DOHH2 (cell line): ENCODE measurements at regions not wholly inside any gene's neighbourhood (a gene's known extent, or its start where the extent isn't known, plus 50 kb on each side); places are given as distances from the start of the nearest gene placed in this dataset.

Experiments used
- H3F3A ChIP-seq: fragments of 200-600 bp; sonication (generic), shearing (Covaris generic); 2 replicates; pipeline ENCODE4 v1.6.0; 2016; ENCODE audit warnings: antibody characterized with exemption, mild to moderate bottlenecking; ENCODE audit not compliant: control insufficient read depth, insufficient read depth
- H3K27ac ChIP-seq: fragments of 200-600 bp; sonication (generic); 2 replicates; pipeline ENCODE4 v1.5.1; 2014; ENCODE audit warnings: low read depth, mild to moderate bottlenecking, low read length, moderate library complexity
- H3K27me3 ChIP-seq: fragments of 200-600 bp; sonication (generic); 2 replicates; pipeline ENCODE4 v1.6.1; 2014; ENCODE audit warnings: mild to moderate bottlenecking, low read length, mixed read lengths; ENCODE audit not compliant: control insufficient read depth
- H3K36me3 ChIP-seq: fragments of 200-600 bp; sonication (generic); 2 replicates; pipeline ENCODE4 v1.6.1; 2014; ENCODE audit warnings: mild to moderate bottlenecking, low read length, moderate library complexity, mixed read lengths; ENCODE audit not compliant: control insufficient read depth
- H3K4me1 ChIP-seq: fragments of 200-600 bp; sonication (generic); 2 replicates; pipeline ENCODE4 v1.6.1; 2014; ENCODE audit warnings: mild to moderate bottlenecking, low read length, mixed read lengths; ENCODE audit not compliant: control insufficient read depth
- H3K4me2 ChIP-seq: fragments of 200-600 bp; sonication (generic); 2 replicates; pipeline ENCODE4 v1.6.0; 2014; ENCODE audit warnings: mild to moderate bottlenecking, low read length, moderate library complexity
- H3K4me3 ChIP-seq: fragments of 200-600 bp; sonication (generic); 2 replicates; pipeline ENCODE4 v1.5.1; 2014; ENCODE audit warnings: mild to moderate bottlenecking, low read length, mixed read lengths
- H3K79me2 ChIP-seq: fragments of 200-600 bp; sonication (generic); 2 replicates; pipeline ENCODE4 v1.6.1; 2014; ENCODE audit warnings: mild to moderate bottlenecking, low read length, mixed read lengths; ENCODE audit not compliant: control insufficient read depth
- H3K9me2 ChIP-seq: fragments of 200-600 bp; sonication (generic); replicated peaks from 2 replicates; pipeline ENCODE4 v1.6.1; 2014; ENCODE audit warnings: mild to moderate bottlenecking, low read length, mixed read lengths; ENCODE audit not compliant: control insufficient read depth
- H3K9me3 ChIP-seq: fragments of 200-600 bp; sonication (generic); 2 replicates; pipeline ENCODE4 v1.6.1; 2014; ENCODE audit warnings: antibody characterized with exemption, low read length, mixed read lengths; ENCODE audit not compliant: control insufficient read depth, insufficient read depth
- H4K20me1 ChIP-seq: fragments of 200-600 bp; sonication (generic); 2 replicates; pipeline ENCODE4 v1.6.0; 2014; ENCODE audit warnings: low read depth, mild to moderate bottlenecking, antibody characterized with exemption, low read length, moderate library complexity; ENCODE audit not compliant: control insufficient read depth, insufficient read depth
- EZH2phosphoT487 ChIP-seq: fragments of 200-600 bp; sonication (generic); IDR thresholded peaks from 2 replicates; pipeline ENCODE4 v1.6.1; 2017; ENCODE audit warnings: borderline replicate concordance, mild to moderate bottlenecking, antibody characterized with exemption, low read length, moderate library complexity, mixed read lengths
- TF ChIP-seq, protein P1 (sequence below): fragments of 200-600 bp; sonication (generic); IDR thresholded peaks from one replicate; pipeline ENCODE4 v1.5.1; 2014; ENCODE audit warnings: antibody characterized with exemption, mild to moderate bottlenecking, low read depth, low read length; ENCODE audit not compliant: poor library complexity, severe bottlenecking

DNA sequence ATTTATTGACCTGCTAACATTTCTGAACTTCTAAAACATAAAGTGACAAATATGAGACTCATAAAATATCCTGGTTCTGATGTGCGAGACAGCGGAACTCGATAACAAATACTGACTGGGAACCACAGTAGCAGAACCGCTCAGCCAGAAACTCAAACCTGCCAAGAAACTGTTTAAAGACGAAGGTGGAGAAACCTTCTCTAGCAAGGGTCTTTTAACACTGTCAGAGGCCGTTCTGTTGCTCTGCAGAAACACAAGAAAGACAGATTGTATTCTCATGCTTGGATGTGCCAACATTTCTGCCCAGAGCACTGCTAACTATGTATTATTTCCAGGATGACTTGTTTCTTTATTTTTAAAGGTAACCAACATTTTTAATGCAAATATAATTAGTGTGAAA, 514.8 kb upstream of the ADARB2 start:
- no peaks in the 10 kb centered on the region for H3F3A ChIP-seq
- no peak overlapping the region for H3K4me2 ChIP-seq
- H4K20me1 ChIP-seq: no peaks in the 10 kb centered on the region
- H3K27ac ChIP-seq: no peak overlapping the region
- H3K27me3 ChIP-seq: no peaks in the 10 kb centered on the region
- no peaks in the 10 kb centered on the region for H3K4me1 ChIP-seq
- no peaks in the 10 kb centered on the region for H3K9me2 ChIP-seq
- H3K4me3 ChIP-seq: no peak overlapping the region
- H3K79me2 ChIP-seq: no peaks in the 10 kb centered on the region
- no peaks in the 10 kb centered on the region for H3K36me3 ChIP-seq
- no peaks in the 10 kb centered on the region for H3K9me3 ChIP-seq
- TF ChIP-seq EZH2phosphoT487: no peak
- TF ChIP-seq, protein P1, sequence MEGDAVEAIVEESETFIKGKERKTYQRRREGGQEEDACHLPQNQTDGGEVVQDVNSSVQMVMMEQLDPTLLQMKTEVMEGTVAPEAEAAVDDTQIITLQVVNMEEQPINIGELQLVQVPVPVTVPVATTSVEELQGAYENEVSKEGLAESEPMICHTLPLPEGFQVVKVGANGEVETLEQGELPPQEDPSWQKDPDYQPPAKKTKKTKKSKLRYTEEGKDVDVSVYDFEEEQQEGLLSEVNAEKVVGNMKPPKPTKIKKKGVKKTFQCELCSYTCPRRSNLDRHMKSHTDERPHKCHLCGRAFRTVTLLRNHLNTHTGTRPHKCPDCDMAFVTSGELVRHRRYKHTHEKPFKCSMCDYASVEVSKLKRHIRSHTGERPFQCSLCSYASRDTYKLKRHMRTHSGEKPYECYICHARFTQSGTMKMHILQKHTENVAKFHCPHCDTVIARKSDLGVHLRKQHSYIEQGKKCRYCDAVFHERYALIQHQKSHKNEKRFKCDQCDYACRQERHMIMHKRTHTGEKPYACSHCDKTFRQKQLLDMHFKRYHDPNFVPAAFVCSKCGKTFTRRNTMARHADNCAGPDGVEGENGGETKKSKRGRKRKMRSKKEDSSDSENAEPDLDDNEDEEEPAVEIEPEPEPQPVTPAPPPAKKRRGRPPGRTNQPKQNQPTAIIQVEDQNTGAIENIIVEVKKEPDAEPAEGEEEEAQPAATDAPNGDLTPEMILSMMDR: no peak

DNA sequence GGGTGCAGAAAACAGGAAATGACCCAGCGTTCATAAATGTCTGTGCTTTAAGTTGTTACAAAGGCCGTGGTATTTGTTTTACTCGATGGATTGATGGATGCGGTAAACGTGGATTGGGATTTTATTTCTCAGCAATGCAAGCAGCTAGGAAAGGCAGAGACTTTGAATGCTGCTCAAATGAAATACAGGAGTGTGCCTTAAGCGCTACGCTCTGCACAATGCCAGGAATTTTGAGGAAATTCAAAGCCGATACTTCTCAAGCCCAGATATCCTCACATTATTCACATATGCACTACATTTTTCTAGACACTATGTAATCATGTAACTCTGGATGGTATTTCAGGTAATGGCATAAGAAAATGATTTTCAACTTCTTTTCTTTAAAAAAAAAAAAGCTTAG, 514.3 kb upstream of the ADARB2 start:
- no peaks in the 10 kb centered on the region for H3K27me3 ChIP-seq
- no peaks in the 10 kb centered on the region for H3K79me2 ChIP-seq
- H3K36me3 ChIP-seq: no peaks in the 10 kb centered on the region
- no peaks in the 10 kb centered on the region for H3K9me3 ChIP-seq
- H3K9me2 ChIP-seq: no peaks in the 10 kb centered on the region
- no peak overlapping the region for H3K4me2 ChIP-seq
- no peaks in the 10 kb centered on the region for H3F3A ChIP-seq
- no peaks in the 10 kb centered on the region for H3K4me1 ChIP-seq
- no peak overlapping the region for H3K4me3 ChIP-seq
- H4K20me1 ChIP-seq: no peaks in the 10 kb centered on the region
- TF ChIP-seq EZH2phosphoT487: no peak
- TF ChIP-seq, protein P1: no peak
- H3K27ac ChIP-seq: no peak overlapping the region

DNA sequence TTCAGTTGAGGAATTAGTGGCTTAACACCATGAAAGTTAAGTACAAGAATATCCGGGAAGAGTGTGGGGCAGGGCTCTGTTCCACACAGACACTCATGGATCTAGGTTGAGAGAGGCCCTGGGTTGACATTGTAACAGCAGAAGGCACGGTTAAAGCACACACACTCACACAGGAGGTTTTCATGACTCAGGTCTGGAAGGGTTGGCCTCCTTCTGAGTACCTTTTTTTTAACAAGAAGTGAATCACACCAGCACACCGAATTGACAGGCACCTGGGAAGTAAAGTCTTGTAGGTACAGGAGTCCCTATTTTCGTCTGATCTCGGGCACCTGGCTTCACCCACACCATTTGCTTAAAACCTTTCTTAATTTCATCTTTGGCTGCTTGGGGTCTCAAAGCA, 509.4 kb upstream of the ADARB2 start:
- H3K9me3 ChIP-seq: no peaks in the 10 kb centered on the region
- H3F3A ChIP-seq: no peaks in the 10 kb centered on the region
- H3K36me3 ChIP-seq: no peaks in the 10 kb centered on the region
- no peaks in the 10 kb centered on the region for H3K4me1 ChIP-seq
- TF ChIP-seq, protein P1: no peak
- TF ChIP-seq EZH2phosphoT487: no peak
- no peak overlapping the region for H3K27ac ChIP-seq
- H3K4me2 ChIP-seq: no peak overlapping the region
- H4K20me1 ChIP-seq: no peaks in the 10 kb centered on the region
- no peak overlapping the region for H3K4me3 ChIP-seq
- no peaks in the 10 kb centered on the region for H3K27me3 ChIP-seq
- H3K9me2 ChIP-seq: no peaks in the 10 kb centered on the region
- no peaks in the 10 kb centered on the region for H3K79me2 ChIP-seq

DNA sequence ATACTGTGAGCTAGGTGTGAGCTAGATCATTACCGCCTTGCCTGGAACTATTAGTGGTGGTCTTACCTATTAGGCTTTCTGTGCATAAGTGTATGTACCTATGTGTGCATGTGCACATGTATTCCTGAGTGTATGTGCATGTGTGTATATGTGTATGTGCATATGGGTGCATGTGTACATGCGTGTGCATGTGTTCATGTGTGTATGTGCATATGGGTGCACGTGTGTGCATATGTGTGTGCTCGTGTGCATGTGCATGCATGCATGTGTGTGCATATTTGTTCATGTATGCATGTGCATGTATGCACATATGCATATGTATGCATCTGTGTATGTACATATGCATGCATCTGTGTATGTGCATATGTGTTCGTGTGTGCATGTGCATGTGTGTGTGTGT, 508.3 kb upstream of the ADARB2 start:
- H3K9me3 ChIP-seq: no peaks in the 10 kb centered on the region
- no peaks in the 10 kb centered on the region for H3K4me1 ChIP-seq
- H4K20me1 ChIP-seq: no peaks in the 10 kb centered on the region
- no peaks in the 10 kb centered on the region for H3K9me2 ChIP-seq
- no peak for TF ChIP-seq EZH2phosphoT487
- TF ChIP-seq, protein P1: no peak
- H3K27me3 ChIP-seq: no peaks in the 10 kb centered on the region
- no peaks in the 10 kb centered on the region for H3F3A ChIP-seq
- H3K4me3 ChIP-seq: no peak overlapping the region
- H3K36me3 ChIP-seq: no peaks in the 10 kb centered on the region
- H3K27ac ChIP-seq: no peak overlapping the region
- H3K79me2 ChIP-seq: no peaks in the 10 kb centered on the region
- H3K4me2 ChIP-seq: no peak overlapping the region
